CD14-positive monocyte (primary cell): ENCODE measurements at regions not wholly inside any gene's neighbourhood (a gene's known extent, or its start where the extent isn't known, plus 50 kb on each side); places are given as distances from the start of the nearest gene placed in this dataset.

Source experiments
- DNase-seq, 3 donors: peaks; one replicate each; pipeline ENCODE4 v3.0.0-alpha.2; 2011 to 2022
- H2AFZ ChIP-seq: 2 replicates; pipeline ENCODE4 v1.6.0; 2012; ENCODE audit warnings: mild to moderate bottlenecking, low read depth, low read length, inconsistent platforms; ENCODE audit not compliant: insufficient read depth, poor library complexity, severe bottlenecking
- H3K27ac ChIP-seq, 2 donors: 1 replicate in 1 of 2; 2 replicates in 1 of 2; pipeline ENCODE4 v1.5.1; 2012 to 2013; ENCODE audit warnings: low read length in 2 of 2, control low read depth in 1 of 2, inconsistent platforms in 1 of 2, low read depth in 1 of 2, mild to moderate bottlenecking in 1 of 2
- H3K27me3 ChIP-seq, 2 donors: one replicate each; pipeline versions ENCODE4 v1.6.0 to v1.6.1; 2011 to 2013; ENCODE audit warnings: low read length in 2 of 2; ENCODE audit not compliant: control insufficient read depth in 2 of 2, insufficient read depth in 2 of 2
- H3K36me3 ChIP-seq, 2 donors: replicated peaks in 1 of 2; 1 replicate in 1 of 2; 2 replicates in 1 of 2; pipeline versions ENCODE4 v1.5.1 to v1.6.1; 2012 to 2013; ENCODE audit warnings: low read length in 2 of 2, control low read depth in 1 of 2, inconsistent platforms in 1 of 2, mild to moderate bottlenecking in 1 of 2; ENCODE audit not compliant: insufficient read depth in 2 of 2, control insufficient read depth in 1 of 2
- H3K4me1 ChIP-seq, 2 donors: 1 replicate in 1 of 2; 2 replicates in 1 of 2; pipeline versions ENCODE4 v1.5.1 to v1.6.1; 2012 to 2013; ENCODE audit warnings: low read length in 2 of 2, control low read depth in 1 of 2, inconsistent platforms in 1 of 2, mild to moderate bottlenecking in 1 of 2, moderate library complexity in 1 of 2; ENCODE audit not compliant: insufficient read depth in 2 of 2, control insufficient read depth in 1 of 2
- H3K4me2 ChIP-seq: replicated peaks from 2 replicates; pipeline ENCODE3; 2012; ENCODE audit warnings: low read length, moderate library complexity, mild to moderate bottlenecking; ENCODE audit not compliant: poor library complexity, severe bottlenecking; ENCODE audit errors: extremely low read depth
- H3K4me3 ChIP-seq, 3 experiments: fragments of 200-600 bp in 1 of 3; sonication (generic) in 1 of 3; replicated peaks in 1 of 3; 1 replicate in 2 of 3; 2 replicates in 1 of 3; pipeline ENCODE4 v1.5.1; 2011 to 2013; ENCODE audit warnings: low read length in 3 of 3, mild to moderate bottlenecking in 3 of 3, control low read depth in 2 of 3, low read depth in 2 of 3, inconsistent platforms in 1 of 3, moderate library complexity in 1 of 3
- H3K79me2 ChIP-seq: 2 replicates; pipeline ENCODE4 v1.6.0; 2012; ENCODE audit warnings: mild to moderate bottlenecking, control low read depth, inconsistent platforms, low read length, moderate library complexity; ENCODE audit not compliant: insufficient read depth
- H3K9ac ChIP-seq: 2 replicates; pipeline ENCODE4 v1.6.0; 2017; ENCODE audit warnings: low read length, mild to moderate bottlenecking; ENCODE audit not compliant: insufficient read depth, poor library complexity, severe bottlenecking
- H3K9me3 ChIP-seq, 2 donors: replicated peaks in 1 of 2; 1 replicate in 1 of 2; 2 replicates in 1 of 2; pipeline versions ENCODE4 v1.5.1 to v1.6.1; 2012 to 2013; ENCODE audit warnings: low read length in 2 of 2, control low read depth in 1 of 2; ENCODE audit not compliant: control insufficient read depth in 1 of 2, insufficient read depth in 1 of 2
- H4K20me1 ChIP-seq: 2 replicates; pipeline ENCODE4 v1.6.0; 2012; ENCODE audit warnings: mild to moderate bottlenecking, low read length, control low read depth, moderate library complexity; ENCODE audit not compliant: insufficient read depth
- H3K27ac Mint-ChIP-seq, 7 donors: one replicate each; pipeline ENCODE4 v1.8.0; 2020; ENCODE audit warnings: mild to moderate bottlenecking in 7 of 7, mixed read lengths in 7 of 7, moderate library complexity in 6 of 7, inconsistent platforms in 2 of 7
- H3K27me3 Mint-ChIP-seq, 3 donors: one replicate each; pipeline ENCODE4 v1.8.0; 2021 to 2022; ENCODE audit warnings: low read depth in 3 of 3, mild to moderate bottlenecking in 3 of 3, mixed read lengths in 3 of 3, moderate library complexity in 3 of 3, inconsistent platforms in 1 of 3
- H3K36me3 Mint-ChIP-seq, 2 donors: one replicate each; pipeline ENCODE4 v1.8.0; 2020; ENCODE audit warnings: mixed read lengths in 2 of 2, inconsistent platforms in 1 of 2, mild to moderate bottlenecking in 1 of 2
- H3K4me1 Mint-ChIP-seq: one replicate; pipeline ENCODE4 v1.8.0; 2020; ENCODE audit warnings: mild to moderate bottlenecking, mixed read lengths
- H3K4me3 Mint-ChIP-seq, 2 donors: one replicate each; pipeline ENCODE4 v1.8.0; 2020; ENCODE audit warnings: mild to moderate bottlenecking in 2 of 2, mixed read lengths in 2 of 2, moderate library complexity in 1 of 2
- H3K9me3 Mint-ChIP-seq, 7 donors: one replicate each; pipeline ENCODE4 v1.8.0; 2020 to 2022; ENCODE audit warnings: mixed read lengths in 7 of 7, mild to moderate bottlenecking in 6 of 7, moderate library complexity in 6 of 7, inconsistent platforms in 2 of 7
- CTCF ChIP-seq: fragments of 200-600 bp; IDR thresholded peaks from one replicate; pipeline ENCODE4 v1.8.0; 2022; ENCODE audit warnings: antibody characterized with exemption, mild to moderate bottlenecking
- WGBS: methylation state at CpG from one replicate; pipeline ENCODE4 v1.1.5; 2013; ENCODE audit warnings: missing lambda C conversion rate; ENCODE audit not compliant: insufficient coverage; 5-methylcytosine and 5-hydroxymethylcytosine counted together
- intact Hi-C, 2 donors: fragments of 100-400 bp; cut with micrococcal nuclease; formaldehyde crosslinking; loops; one replicate each; pipeline versions ENCODE4 v1.15.0 to v1.15.1; 2023

- no peaks in the 10 kb centered on the region for H3K27me3 ChIP-seq
- no peak overlapping the region for H3K9ac ChIP-seq
- H3K27ac ChIP-seq: no peak overlapping the region
- H3K4me2 ChIP-seq: no peak overlapping the region
- intact Hi-C loops: no loop called here
- H3K4me1 ChIP-seq: no peaks in the 10 kb centered on the region
- no peaks in the 10 kb centered on the region for H3K36me3 ChIP-seq
- no peak for DNase-seq
- Mint-ChIP-seq H3K27me3 (peaks cover 0 to 2% (median 0%) of the 10 kb centered on the region in 3 donors), H3K9me3 (peaks cover 0 to 8% (median 0%) of the 10 kb centered on the region in 7 donors), H3K27ac (no peak overlapping the region), H3K4me3 (no peak overlapping the region), H3K36me3 (no peaks in the 10 kb centered on the region), H3K4me1 (no peaks in the 10 kb centered on the region)
- H3K9me3 ChIP-seq: peaks cover 0 to 3% of the 10 kb centered on the region in 2 donors
- no peaks in the 10 kb centered on the region for H3K79me2 ChIP-seq
- H2AFZ ChIP-seq: no peak overlapping the region
- WGBS: 74% methylated on average over 9 of the region's 12 CpGs
- H3K4me3 ChIP-seq: no peak overlapping the region
- H4K20me1 ChIP-seq: no peaks in the 10 kb centered on the region
- TF ChIP-seq CTCF: no peak
Observed at GRCh38 chr11:79600711-79601110, 159.9 kb upstream of the TENM4 start.

GRCh38 chr11:79594834-79595233 lies 154.0 kb upstream of the TENM4 start:
- Histone ChIP-seq H3K4me3 (no peak overlapping the region), H3K4me2 (no peak overlapping the region), H3K4me1 (no peaks in the 10 kb centered on the region), H3K36me3 (no peaks in the 10 kb centered on the region), H3K9ac (no peak overlapping the region), H3K27ac (no peak overlapping the region), H2AFZ (no peak overlapping the region), H3K27me3 (no peaks in the 10 kb centered on the region), H4K20me1 (no peaks in the 10 kb centered on the region), H3K9me3 (peaks cover 0 to 3% of the 10 kb centered on the region in 2 donors), H3K79me2 (no peaks in the 10 kb centered on the region)
- H3K27me3 Mint-ChIP-seq: peaks cover 0 to 3% (median 0%) of the 10 kb centered on the region in 3 donors
- H3K9me3 Mint-ChIP-seq: peaks cover 0 to 15% (median 4%) of the 10 kb centered on the region in 7 donors
- no peak overlapping the region for H3K27ac Mint-ChIP-seq
- WGBS: 44% methylated on average over 4 of the region's 4 CpGs
- intact Hi-C loops: no loop called here
- no peak for TF ChIP-seq CTCF
- no peak for DNase-seq
- no peaks in the 10 kb centered on the region for H3K4me1 Mint-ChIP-seq
- no peaks in the 10 kb centered on the region for H3K36me3 Mint-ChIP-seq
- H3K4me3 Mint-ChIP-seq: no peak overlapping the region
